SK-N-SH (cell line): ENCODE measurements at regions not wholly inside any gene's neighbourhood (a gene's known extent, or its start where the extent isn't known, plus 50 kb on each side); places are given as distances from the start of the nearest gene placed in this dataset.

ENCODE experiments used
- CTCF ChIA-PET: fragments of 300-600, 350-600 bp; formaldehyde crosslinking; extraction: SDS; loops from one replicate; lab custom pipeline; 2021; lab: Yijun Ruan, JAX
- POLR2A ChIA-PET: fragments of 350-600 bp; sonication (Branson Sonifier 250); formaldehyde crosslinking; extraction: SDS; loops from one replicate; lab custom pipeline; 2020; ENCODE audit warnings: antibody characterized with exemption, inconsistent platforms; lab: Yijun Ruan, JAX
- DNase-seq: peaks from one replicate; pipeline ENCODE4 v3.0.0; 2012
- H2AFZ ChIP-seq: fragments of 200-600 bp; sonication (generic); 2 replicates; pipeline ENCODE4 v1.8.1; 2016; ENCODE audit warnings: antibody characterized with exemption, mild to moderate bottlenecking, low read depth
- H3F3A ChIP-seq: fragments of 200-600 bp; sonication (generic); replicated peaks from 2 replicates; pipeline ENCODE3; 2016; ENCODE audit warnings: antibody characterized with exemption, mild to moderate bottlenecking; ENCODE audit not compliant: insufficient read depth
- H3K27ac ChIP-seq, 2 experiments: fragments of 200-500 bp in 1 of 2; fragments of 200-600 bp in 1 of 2; sonication (Bioruptor generic) in 1 of 2; sonication (generic), shearing (Covaris generic) in 1 of 2; 2 replicates each; pipeline versions ENCODE4 v1.5.1 to v1.6.1; 2014 to 2016; ENCODE audit warnings: low read depth in 2 of 2, inconsistent platforms in 1 of 2, low read length in 1 of 2, mild to moderate bottlenecking in 1 of 2, mixed read lengths in 1 of 2
- H3K27me3 ChIP-seq: fragments of 200-600 bp; sonication (generic), shearing (Covaris generic); 2 replicates; pipeline ENCODE4 v1.6.1; 2016; ENCODE audit warnings: mixed run types; ENCODE audit not compliant: insufficient read depth
- H3K36me3 ChIP-seq, 2 experiments: fragments of 200-500 bp in 1 of 2; fragments of 200-600 bp in 1 of 2; sonication (Bioruptor generic) in 1 of 2; sonication (generic) in 1 of 2; replicated peaks in 1 of 2; 2 replicates each; pipeline versions ENCODE3 to v1.5.1; 2014 to 2016; ENCODE audit warnings: low read length in 1 of 2, mild to moderate bottlenecking in 1 of 2; ENCODE audit not compliant: insufficient read depth in 2 of 2, control insufficient read depth in 1 of 2
- H3K4me1 ChIP-seq, 2 experiments: fragments of 200-500 bp in 1 of 2; fragments of 200-600 bp in 1 of 2; sonication (Bioruptor generic) in 1 of 2; sonication (generic), shearing (Covaris generic) in 1 of 2; 2 replicates each; pipeline versions ENCODE4 v1.5.1 to v1.6.1; 2014 to 2016; ENCODE audit warnings: low read depth in 1 of 2, low read length in 1 of 2, mixed run types in 1 of 2; ENCODE audit not compliant: insufficient read depth in 2 of 2, control insufficient read depth in 1 of 2
- H3K4me2 ChIP-seq: fragments of 200-600 bp; sonication (generic), shearing (Covaris generic); 2 replicates; pipeline ENCODE4 v1.6.1; 2017; ENCODE audit warnings: mixed run types
- H3K4me3 ChIP-seq, 2 experiments: fragments of 200-500 bp in 1 of 2; fragments of 200-600 bp in 1 of 2; sonication (Bioruptor generic) in 1 of 2; sonication (generic), shearing (Covaris generic) in 1 of 2; 2 replicates each; pipeline versions ENCODE4 v1.5.1 to v1.8.1; 2014 to 2016; ENCODE audit warnings: low read depth in 2 of 2, inconsistent platforms in 1 of 2, low read length in 1 of 2, mild to moderate bottlenecking in 1 of 2, mixed read lengths in 1 of 2, moderate library complexity in 1 of 2
- H3K79me2 ChIP-seq: fragments of 200-600 bp; sonication (generic); 2 replicates; pipeline ENCODE4 v1.8.1; 2017; ENCODE audit warnings: mild to moderate bottlenecking; ENCODE audit not compliant: insufficient read depth
- H3K9ac ChIP-seq: fragments of 200-600 bp; sonication (generic); 2 replicates; pipeline ENCODE4 v1.6.1; 2017; ENCODE audit warnings: mixed run types
- H3K9me2 ChIP-seq: fragments of 200-600 bp; sonication (generic); 2 replicates; pipeline ENCODE4 v1.6.1; 2017; ENCODE audit warnings: mixed run types
- H3K9me3 ChIP-seq: fragments of 200-600 bp; sonication (generic); 2 replicates; pipeline ENCODE4 v1.6.1; 2017; ENCODE audit warnings: mixed run types, mild to moderate bottlenecking, moderate library complexity
- H4K20me1 ChIP-seq: fragments of 200-600 bp; sonication (generic); 2 replicates; pipeline ENCODE4 v1.6.1; 2017; ENCODE audit warnings: mild to moderate bottlenecking, mixed run types; ENCODE audit not compliant: insufficient read depth
- CHD2 ChIP-seq: fragments of 150-350 bp; IDR thresholded peaks from 2 replicates; pipeline ENCODE4 v1.6.1; 2018; ENCODE audit warnings: low read length; ENCODE audit not compliant: partially characterized antibody
- ELF1 ChIP-seq: IDR thresholded peaks from 2 replicates; pipeline ENCODE4 v1.4.0; 2012
- EP300 ChIP-seq, 2 experiments: IDR thresholded peaks; 2 replicates each; pipeline versions ENCODE4 v1.4.0 to v1.6.1; 2012; ENCODE audit warnings: borderline replicate concordance in 1 of 2, low read depth in 1 of 2, low read length in 1 of 2
- FOXJ3 ChIP-seq: sonication (generic); formaldehyde crosslinking; IDR thresholded peaks from 2 replicates; pipeline ENCODE4 v1.5.1; 2020; ENCODE audit warnings: mild to moderate bottlenecking, missing genetic modification reagents
- FOXM1 ChIP-seq: IDR thresholded peaks from 2 replicates; pipeline ENCODE4 v1.4.0; 2012; ENCODE audit warnings: low read depth, mild to moderate bottlenecking
- GABPA ChIP-seq: IDR thresholded peaks from 2 replicates; pipeline ENCODE4 v1.4.0; 2012; ENCODE audit warnings: low read depth, mild to moderate bottlenecking
- IRF3 ChIP-seq: fragments of 150-350 bp; IDR thresholded peaks from 2 replicates; pipeline ENCODE4 v1.6.1; 2016; ENCODE audit warnings: mild to moderate bottlenecking, low read depth, low read length
- JUND ChIP-seq: IDR thresholded peaks from 2 replicates; pipeline ENCODE4 v1.4.0; 2012
- MAX ChIP-seq: IDR thresholded peaks from 2 replicates; pipeline ENCODE4 v1.4.0; 2012; ENCODE audit warnings: low read depth
- NFIC ChIP-seq: IDR thresholded peaks from 2 replicates; pipeline ENCODE4 v1.4.0; 2012; ENCODE audit warnings: borderline replicate concordance
- RAD21 ChIP-seq: IDR thresholded peaks from 2 replicates; pipeline ENCODE4 v1.6.1; 2012; ENCODE audit warnings: mild to moderate bottlenecking, low read length
- REST ChIP-seq: IDR thresholded peaks from 2 replicates; pipeline ENCODE4 v1.6.1; 2012; ENCODE audit warnings: mild to moderate bottlenecking, low read depth, low read length, moderate library complexity
- RFX5 ChIP-seq: IDR thresholded peaks from 2 replicates; pipeline ENCODE4 v1.6.1; 2012; ENCODE audit warnings: mild to moderate bottlenecking, improper control_type of control experiment, low read length
- SMC3 ChIP-seq: IDR thresholded peaks from 2 replicates; pipeline ENCODE4 v1.6.1; 2012; ENCODE audit warnings: low read depth, low read length, improper control_type of control experiment
- TCF12 ChIP-seq: IDR thresholded peaks from 2 replicates; pipeline ENCODE4 v1.4.0; 2012
- TEAD4 ChIP-seq: IDR thresholded peaks from 2 replicates; pipeline ENCODE4 v1.4.0; 2012; ENCODE audit warnings: mild to moderate bottlenecking, borderline replicate concordance; ENCODE audit not compliant: insufficient read depth
- YY1 ChIP-seq: IDR thresholded peaks from 2 replicates; pipeline ENCODE4 v1.4.0; 2012; ENCODE audit warnings: low read depth, mild to moderate bottlenecking
- WGBS: methylation state at CpG from one replicate; pipeline ENCODE4 v1.1.6; 2017; ENCODE audit warnings: low lambda C conversion rate; 5-methylcytosine and 5-hydroxymethylcytosine counted together
- TF ChIP-seq, protein P1 (sequence below): IDR thresholded peaks from 2 replicates; pipeline ENCODE4 v1.4.0; 2012; ENCODE audit warnings: low read depth, borderline replicate concordance
- TF ChIP-seq, protein P2 (sequence below): fragments of 150-350 bp; IDR thresholded peaks from 2 replicates; pipeline ENCODE4 v1.6.1; 2017; ENCODE audit warnings: antibody characterized with exemption, low read length, low read depth, borderline replicate concordance
- TF ChIP-seq, protein P3 (sequence below): IDR thresholded peaks from 2 replicates; pipeline ENCODE4; 2012

DNA sequence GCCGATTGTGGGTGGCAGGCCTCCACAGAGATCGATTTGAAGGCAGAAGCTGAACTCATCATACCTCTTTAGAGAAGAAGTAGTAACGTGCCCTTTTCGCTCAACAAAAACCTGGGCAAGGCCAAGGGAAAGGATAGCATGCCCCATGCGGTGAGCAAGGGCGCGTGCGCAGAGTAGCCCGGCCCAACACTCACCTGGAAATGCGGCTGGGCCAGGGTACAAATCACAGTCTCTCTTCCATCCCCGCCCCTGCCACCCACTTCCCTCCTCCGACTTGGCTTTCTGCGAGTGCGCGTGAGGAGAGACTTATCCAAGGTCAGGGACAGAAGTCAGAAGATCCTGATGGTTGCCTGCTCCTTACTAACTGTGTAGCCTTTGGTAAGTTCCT lies 160.7 kb upstream of the C1orf21 start:
- Histone ChIP-seq H4K20me1 (no peaks in the 10 kb centered on the region), H3K4me3 (no peak overlapping the region), H3K36me3 (no peaks in the 10 kb centered on the region), H3K9ac (no peak overlapping the region), H3K9me3 (no peaks in the 10 kb centered on the region), H2AFZ (no peak overlapping the region)
- TF ChIP-seq, protein P1, sequence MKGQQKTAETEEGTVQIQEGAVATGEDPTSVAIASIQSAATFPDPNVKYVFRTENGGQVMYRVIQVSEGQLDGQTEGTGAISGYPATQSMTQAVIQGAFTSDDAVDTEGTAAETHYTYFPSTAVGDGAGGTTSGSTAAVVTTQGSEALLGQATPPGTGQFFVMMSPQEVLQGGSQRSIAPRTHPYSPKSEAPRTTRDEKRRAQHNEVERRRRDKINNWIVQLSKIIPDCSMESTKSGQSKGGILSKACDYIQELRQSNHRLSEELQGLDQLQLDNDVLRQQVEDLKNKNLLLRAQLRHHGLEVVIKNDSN: no peak
- TF ChIP-seq GABPA (no peak), ELF1 (no peak), FOXJ3 (CRISPR knock-in tag) (no peak), SMC3 (no peak), TCF12 (no peak), RAD21 (no peak), REST (no peak), FOXM1 (no peak)
- TF ChIP-seq, all 33 proteins: peak for 0
- Histone ChIP-seq H3K9me2 (no peaks in the 10 kb centered on the region), H3K4me1 (peaks cover 0 to 4% of the 10 kb centered on the region in 2 experiments; a peak in 1 of 4 replicates), H3K4me2 (no peak overlapping the region), H3F3A (no peaks in the 10 kb centered on the region), H3K27me3 (no peaks in the 10 kb centered on the region), H3K79me2 (no peaks in the 10 kb centered on the region), H3K27ac (no peak overlapping the region)
- 96% methylated on average over 15 of the region's 15 CpGs for WGBS
- DNase-seq: no peak
- ChIA-PET POLR2A (no interaction called here), CTCF (no interaction called here)

DNA sequence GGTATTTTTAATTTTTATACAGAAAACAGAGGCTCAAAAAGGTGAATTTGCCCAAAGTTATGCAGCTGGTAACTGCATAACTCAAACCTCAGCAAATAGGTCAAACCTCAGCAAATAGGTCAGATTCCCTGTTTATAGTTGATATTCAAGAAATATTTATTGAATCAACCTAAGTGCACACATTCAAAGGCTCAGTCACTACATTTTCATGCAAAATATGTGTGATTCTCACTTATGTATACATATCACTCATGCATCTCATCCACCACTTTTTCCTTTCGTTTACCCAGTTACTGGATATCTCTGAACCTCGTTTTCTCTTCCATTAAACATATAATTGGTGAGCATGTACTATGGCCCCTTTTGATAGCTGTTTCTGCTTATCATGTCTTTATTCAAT lies 158.3 kb upstream of the C1orf21 start:
- Histone ChIP-seq H3F3A (no peaks in the 10 kb centered on the region), H3K9me2 (no peaks in the 10 kb centered on the region), H3K4me3 (no peak overlapping the region), H3K27me3 (no peaks in the 10 kb centered on the region), H3K36me3 (no peaks in the 10 kb centered on the region), H3K9me3 (no peaks in the 10 kb centered on the region)
- POLR2A ChIA-PET: no interaction called here
- no peak for DNase-seq
- TF ChIP-seq GABPA (no peak), ELF1 (no peak), JUND (no peak), SMC3 (no peak), FOXJ3 (CRISPR knock-in tag) (no peak), YY1 (no peak), TCF12 (no peak), NFIC (no peak), RFX5 (no peak), IRF3 (no peak), MAX (no peak), CHD2 (no peak), EP300 (IDR thresholded peaks at IDR 0.05; ENCODE audit: borderline replicate concordance in 1 of 2, low read depth in 1 of 2, low read length in 1 of 2) (no peak), TEAD4 (no peak)
- TF ChIP-seq, protein P2, sequence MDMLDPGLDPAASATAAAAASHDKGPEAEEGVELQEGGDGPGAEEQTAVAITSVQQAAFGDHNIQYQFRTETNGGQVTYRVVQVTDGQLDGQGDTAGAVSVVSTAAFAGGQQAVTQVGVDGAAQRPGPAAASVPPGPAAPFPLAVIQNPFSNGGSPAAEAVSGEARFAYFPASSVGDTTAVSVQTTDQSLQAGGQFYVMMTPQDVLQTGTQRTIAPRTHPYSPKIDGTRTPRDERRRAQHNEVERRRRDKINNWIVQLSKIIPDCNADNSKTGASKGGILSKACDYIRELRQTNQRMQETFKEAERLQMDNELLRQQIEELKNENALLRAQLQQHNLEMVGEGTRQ: no peak
- TF ChIP-seq, protein P3, sequence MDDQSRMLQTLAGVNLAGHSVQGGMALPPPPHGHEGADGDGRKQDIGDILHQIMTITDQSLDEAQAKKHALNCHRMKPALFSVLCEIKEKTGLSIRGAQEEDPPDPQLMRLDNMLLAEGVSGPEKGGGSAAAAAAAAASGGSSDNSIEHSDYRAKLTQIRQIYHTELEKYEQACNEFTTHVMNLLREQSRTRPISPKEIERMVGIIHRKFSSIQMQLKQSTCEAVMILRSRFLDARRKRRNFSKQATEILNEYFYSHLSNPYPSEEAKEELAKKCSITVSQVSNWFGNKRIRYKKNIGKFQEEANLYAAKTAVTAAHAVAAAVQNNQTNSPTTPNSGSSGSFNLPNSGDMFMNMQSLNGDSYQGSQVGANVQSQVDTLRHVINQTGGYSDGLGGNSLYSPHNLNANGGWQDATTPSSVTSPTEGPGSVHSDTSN: no peak
- TF ChIP-seq, all 33 proteins: peak for 0
- WGBS: 59% methylated on average over 2 of the region's 2 CpGs
- Histone ChIP-seq H3K79me2 (no peaks in the 10 kb centered on the region), H2AFZ (no peak overlapping the region), H3K4me1 (peaks cover 0 to 4% of the 10 kb centered on the region in 2 experiments; a peak in 1 of 4 replicates), H3K9ac (no peak overlapping the region), H3K4me2 (no peak overlapping the region), H4K20me1 (no peaks in the 10 kb centered on the region), H3K27ac (no peak overlapping the region)
- CTCF ChIA-PET: interaction anchor here (1.6 kb wide), 1 partner anchor 435 kb away, joined by 3 read pairs; no protein-coding TSS in a partner anchor
